Fibroblast of the aortic adventitia (primary cell): ENCODE measurements at regions not wholly inside any gene's neighbourhood (a gene's known extent, or its start where the extent isn't known, plus 50 kb on each side); places are given as distances from the start of the nearest gene placed in this dataset.
A peak's percentile ranks its signal among the peaks of the same experiment; 100 is the strongest.

ENCODE experiments used
- DNase-seq: peaks from one replicate; pipeline ENCODE4 v3.0.0-alpha.2; 2010; ENCODE audit warnings: low read depth
- H3K4me3 ChIP-seq: 2 replicates; pipeline ENCODE4 v1.5.1; 2011; ENCODE audit warnings: low read depth, mild to moderate bottlenecking, control low read depth, low read length, moderate library complexity
- CTCF ChIP-seq: IDR thresholded peaks from 2 replicates; pipeline ENCODE4 v1.5.1; 2011; ENCODE audit warnings: mild to moderate bottlenecking, low read length, control low read depth, inconsistent platforms; ENCODE audit not compliant: insufficient read depth

- TF ChIP-seq CTCF, result no peak
- no peak overlapping the region for H3K4me3 ChIP-seq
- peak; percentile 44 for DNase-seq
Observed at GRCh38 chr10:78224602-78225001, 190.9 kb downstream of the RPS24 start.

DNA sequence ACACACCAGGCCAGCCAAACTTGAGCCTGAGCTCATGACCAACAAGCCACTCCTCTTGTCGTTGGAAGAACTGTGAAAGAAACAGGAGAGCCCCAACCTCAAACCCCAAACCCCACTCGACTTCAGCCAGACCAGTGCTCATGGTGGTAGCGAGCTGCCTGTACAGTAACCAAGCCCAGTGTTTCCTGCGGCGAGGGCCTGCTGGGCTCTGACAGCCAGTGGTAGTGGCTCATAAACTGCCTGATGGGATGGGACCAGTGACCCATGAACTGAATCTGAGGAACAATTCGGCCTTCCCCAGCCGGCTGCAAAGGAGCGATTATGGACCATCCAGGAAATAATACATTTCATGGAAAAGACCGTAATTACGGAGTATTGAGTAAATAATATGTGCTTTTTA, 191.9 kb downstream of the RPS24 start:
- TF ChIP-seq CTCF, result no peak
- DNase-seq, result no peak
- H3K4me3 ChIP-seq, result no peak overlapping the region

- no peak overlapping the region for H3K4me3 ChIP-seq
- TF ChIP-seq CTCF, result no peak
- DNase-seq, result no peak
Observed at GRCh38 chr10:78229489-78229888, 195.8 kb downstream of the RPS24 start.

DNA sequence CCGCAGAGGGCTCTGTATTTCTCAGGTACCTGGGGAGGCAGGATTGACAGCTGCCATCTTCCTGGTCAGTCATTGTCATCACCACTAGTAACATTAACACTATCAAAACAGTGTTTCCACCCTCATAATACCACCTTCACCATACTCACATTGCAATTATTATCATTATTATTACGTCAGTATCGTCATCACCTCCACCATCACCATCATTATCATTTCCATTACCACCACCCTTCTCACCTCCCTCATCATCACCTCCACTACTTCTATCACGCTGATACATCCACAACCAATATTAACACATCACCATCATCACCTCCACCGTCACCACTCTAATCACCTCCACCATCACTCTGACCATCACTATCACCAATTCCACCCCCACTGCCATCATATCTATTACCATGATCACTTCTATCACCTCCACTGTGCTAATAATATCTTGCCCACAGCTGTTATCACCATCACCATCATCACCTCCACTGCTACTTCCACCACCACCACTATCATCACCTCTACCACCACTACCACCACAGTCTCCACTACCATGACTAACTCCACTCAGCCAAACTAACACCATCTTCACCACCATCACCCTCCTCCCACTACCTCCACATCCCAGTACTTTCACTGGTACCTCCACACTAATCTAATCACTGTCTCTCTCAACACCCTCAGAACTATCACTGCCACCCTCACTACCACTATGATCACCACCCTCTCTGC, 196.4 kb downstream of the RPS24 start:
- TF ChIP-seq CTCF, result no peak
- no peak overlapping the region for H3K4me3 ChIP-seq
- DNase-seq, result no peak

DNA sequence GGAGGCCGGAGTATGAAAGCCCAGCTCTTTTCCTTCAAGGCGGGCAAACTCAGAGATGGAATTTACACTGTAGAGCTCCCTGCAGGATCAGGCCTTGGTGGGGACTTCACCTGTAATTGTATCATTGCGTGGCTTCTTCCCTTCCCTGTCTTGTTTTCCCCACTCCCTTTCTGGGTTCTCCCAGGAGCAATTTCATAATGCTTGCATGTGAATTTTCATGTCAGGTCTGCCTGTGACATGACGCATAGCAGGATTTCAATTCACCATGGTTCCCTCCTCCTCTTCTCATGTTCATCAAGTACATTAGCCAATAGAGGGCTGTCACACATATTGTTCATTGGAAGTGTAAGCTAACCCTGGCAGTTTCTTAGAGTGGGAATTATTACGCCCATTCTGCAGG, 197.7 kb downstream of the RPS24 start:
- no peak for DNase-seq
- no peak overlapping the region for H3K4me3 ChIP-seq
- TF ChIP-seq CTCF, result no peak

- TF ChIP-seq CTCF, result peak; percentile 43
- no peak overlapping the region for H3K4me3 ChIP-seq
- DNase-seq, result peak; percentile 53
Observed at GRCh38 chr10:78231939-78232338, 198.3 kb downstream of the RPS24 start.
